HepG2 (cell line): ENCODE measurements at regions not wholly inside any gene's neighbourhood (a gene's known extent, or its start where the extent isn't known, plus 50 kb on each side); places are given as distances from the start of the nearest gene placed in this dataset.

Experiments
- ATAC-seq: fragments of 200-7000 bp; cut with Tn5 transposase; 3 replicates; pipeline ENCODE4 v1.9.1; 2020; ENCODE audit warnings: mild to moderate bottlenecking, moderate library complexity
- BruUV-seq: library from RNA; stranded (reverse); fragments of 400-500 nt; replicated peaks from 2 replicates; lab custom pipeline; 2021; lab: Mats Ljungman, UMichigan
- CTCF ChIA-PET: fragments of 300-600 bp; formaldehyde crosslinking; extraction: SDS; loops from one replicate; lab custom pipeline; 2021; ENCODE audit warnings: low total read pairs, inconsistent platforms, low intra/inter-chr PET ratio; lab: Yijun Ruan, JAX
- POLR2A ChIA-PET: fragments of 350-600 bp; sonication (Branson Sonifier 250); formaldehyde crosslinking; loops from one replicate; lab custom pipeline; 2020; ENCODE audit warnings: antibody characterized with exemption, inconsistent platforms; lab: Yijun Ruan, JAX
- DNase-seq: peaks from one replicate; pipeline ENCODE4 v3.0.0-alpha.2; 2015; ENCODE audit warnings: low spot score
- FAIRE-seq: peaks from 3 replicates; lab custom pipeline; 2011; peaks lifted over from hg19 to GRCh38; lab: Jason Lieb, UNC
- H2AFZ ChIP-seq: one replicate; pipeline ENCODE4 v1.6.1; 2011; ENCODE audit warnings: low read length, inconsistent platforms
- H3K27ac ChIP-seq: fragments of 300-600 bp; 3 replicates; pipeline ENCODE4 v1.8.0; 2011; ENCODE audit warnings: mixed run types, mild to moderate bottlenecking, mixed read lengths, low read length, inconsistent platforms; ENCODE audit not compliant: insufficient read depth; ENCODE audit errors: extremely low read length
- H3K27me3 ChIP-seq, 2 experiments: fragments of 200-600 bp in 1 of 2; 2 replicates in 1 of 2; 3 replicates in 1 of 2; pipeline versions ENCODE4 v1.6.0 to v1.8.0; 2011; ENCODE audit warnings: low read length in 2 of 2, mild to moderate bottlenecking in 2 of 2, moderate library complexity in 2 of 2, inconsistent platforms in 1 of 2; ENCODE audit not compliant: insufficient read depth in 2 of 2, control insufficient read depth in 1 of 2
- H3K36me3 ChIP-seq, 2 experiments: fragments of 200-600 bp in 1 of 2; replicated peaks in 1 of 2; 2 replicates in 1 of 2; 3 replicates in 1 of 2; pipeline versions ENCODE4 v1.5.1 to v1.8.0; 2011; ENCODE audit warnings: low read length in 2 of 2, inconsistent platforms in 1 of 2; ENCODE audit not compliant: insufficient read depth in 2 of 2, control insufficient read depth in 1 of 2
- H3K4me1 ChIP-seq: 2 replicates; pipeline ENCODE4 v1.5.1; 2012; ENCODE audit warnings: low read length, inconsistent platforms; ENCODE audit not compliant: insufficient read depth
- H3K4me2 ChIP-seq: 2 replicates; pipeline ENCODE4 v1.6.0; 2011; ENCODE audit warnings: low read depth, low read length, inconsistent platforms
- H3K4me3 ChIP-seq, 3 experiments: fragments of 200-600 bp in 1 of 3; sonication (generic), shearing (Covaris generic) in 1 of 3; replicated peaks in 1 of 3; 2 replicates each; pipeline ENCODE4 v1.5.1; 2011 to 2016; ENCODE audit warnings: low read length in 3 of 3, inconsistent platforms in 2 of 3, low read depth in 2 of 3, mild to moderate bottlenecking in 2 of 3, control low read depth in 1 of 3, mixed read lengths in 1 of 3; ENCODE audit not compliant: insufficient read depth in 1 of 3
- H3K79me2 ChIP-seq: one replicate; pipeline ENCODE4 v1.6.1; 2011; ENCODE audit warnings: low read length, inconsistent platforms; ENCODE audit not compliant: insufficient read depth
- H3K9ac ChIP-seq: 2 replicates; pipeline ENCODE4 v1.6.0; 2011; ENCODE audit warnings: mild to moderate bottlenecking, low read depth, low read length, inconsistent platforms; ENCODE audit not compliant: insufficient read depth
- H3K9me3 ChIP-seq: 2 replicates; pipeline ENCODE4 v1.5.1; 2012; ENCODE audit warnings: mild to moderate bottlenecking, low read length
- H4K20me1 ChIP-seq: 2 replicates; pipeline ENCODE4 v1.6.0; 2011; ENCODE audit warnings: inconsistent platforms, mild to moderate bottlenecking, low read length, moderate library complexity; ENCODE audit not compliant: insufficient read depth
- BRCA1 ChIP-seq: sonication (generic); formaldehyde crosslinking; IDR thresholded peaks from 2 replicates; pipeline ENCODE4 v1.4.0; 2020; ENCODE audit warnings: missing genetic modification reagents
- FOXJ3 ChIP-seq: sonication (generic); formaldehyde crosslinking; IDR thresholded peaks from 2 replicates; pipeline ENCODE4 v1.4.0; 2020; ENCODE audit warnings: missing genetic modification reagents, mild to moderate bottlenecking, borderline replicate concordance
- KAT8 ChIP-seq: IDR thresholded peaks from 2 replicates; pipeline ENCODE4 v1.6.1; 2016; ENCODE audit warnings: missing genetic modification reagents, missing compliant biosample characterization
- MAFK ChIP-seq, 2 experiments: IDR thresholded peaks in 1 of 2; conservative IDR thresholded peaks in 1 of 2; 2 replicates each; pipeline ENCODE4 v1.6.1; 2011; ENCODE audit warnings: improper control_type of control experiment in 2 of 2, low read length in 2 of 2
- MXD4 ChIP-seq: IDR thresholded peaks from 2 replicates; pipeline ENCODE4 v1.6.1; 2016; ENCODE audit warnings: mild to moderate bottlenecking, missing biosample characterization, missing genetic modification reagents
- MYPOP ChIP-seq: sonication (generic); formaldehyde crosslinking; IDR thresholded peaks from 2 replicates; pipeline ENCODE4 v1.8.1; 2023; ENCODE audit warnings: mild to moderate bottlenecking, moderate library complexity, missing genetic modification reagents
- ZC3H13 ChIP-seq: sonication (generic); formaldehyde crosslinking; IDR thresholded peaks from 2 replicates; pipeline ENCODE4 v1.8.1; 2023; ENCODE audit warnings: mild to moderate bottlenecking, missing genetic modification reagents, moderate library complexity
- WGBS: methylation state at CpG from one replicate; pipeline ENCODE4 v1.1.6; 2017; ENCODE audit warnings: low lambda C conversion rate; 5-methylcytosine and 5-hydroxymethylcytosine counted together
- in situ Hi-C: cut with HindIII; loops from 2 replicates; pipeline ENCODE4 v1.10.0; 2017; ENCODE audit warnings: low pct_unique_long_range_greater_than_20kb; ENCODE audit not compliant: extremely low pct_ligation_motif_present
- intact Hi-C: fragments of 100-400 bp; cut with micrococcal nuclease; formaldehyde crosslinking; loops from one replicate; pipeline ENCODE4 v1.10.0; 2022; ENCODE audit not compliant: unreplicated experiment

- BruUV-seq: no TSS peak
- ChIA-PET POLR2A (no interaction called here), CTCF (no interaction called here)
- in situ Hi-C loops (loop anchor here (25.0 kb wide), 1 partner anchor 699 kb away; no protein-coding TSS in a partner anchor), intact Hi-C loops (loop anchor here (10.0 kb wide), 1 partner anchor 732 kb away; no protein-coding TSS in a partner anchor)
- no peak for ATAC-seq
- Histone ChIP-seq H3K27ac (no peak overlapping the region), H3K27me3 (no peaks in the 10 kb centered on the region), H3K9ac (no peak overlapping the region), H3K79me2 (no peaks in the 10 kb centered on the region), H4K20me1 (no peaks in the 10 kb centered on the region), H3K9me3 (no peaks in the 10 kb centered on the region), H3K4me3 (no peak overlapping the region), H3K36me3 (no peaks in the 10 kb centered on the region), H3K4me1 (no peaks in the 10 kb centered on the region), H3K4me2 (no peak overlapping the region), H2AFZ (no peak overlapping the region)
- TF ChIP-seq KAT8 (CRISPR knock-in tag) (no peak), BRCA1 (CRISPR knock-in tag) (no peak), ZC3H13 (CRISPR knock-in tag) (no peak), MYPOP (CRISPR knock-in tag) (no peak), MXD4 (CRISPR knock-in tag) (no peak)
- FAIRE-seq: no peak
- no peak for DNase-seq
- WGBS: 6% methylated on average over 1 of the region's 1 CpG
Measured at GRCh38 chr3:34686541-34686940, 888.1 kb downstream of the PDCD6IP start.

- Histone ChIP-seq H3K9me3 (no peaks in the 10 kb centered on the region), H2AFZ (no peak overlapping the region), H3K4me3 (no peak overlapping the region), H3K27ac (no peak overlapping the region), H3K4me1 (no peaks in the 10 kb centered on the region), H3K9ac (no peak overlapping the region), H3K4me2 (no peak overlapping the region), H3K36me3 (no peaks in the 10 kb centered on the region), H4K20me1 (no peaks in the 10 kb centered on the region), H3K79me2 (no peaks in the 10 kb centered on the region), H3K27me3 (no peaks in the 10 kb centered on the region)
- in situ Hi-C loops: loop anchor here (25.0 kb wide), 1 partner anchor 700 kb away; no protein-coding TSS in a partner anchor
- no TSS peak for BruUV-seq
- POLR2A ChIA-PET: no interaction called here
- WGBS: 0% methylated on average over 1 of the region's 1 CpG
- DNase-seq: no peak
- CTCF ChIA-PET: no interaction called here
- TF ChIP-seq MAFK (conservative IDR thresholded peaks at IDR 0.05 in 1 of 2, IDR thresholded peaks at IDR 0.05 in 1 of 2; ENCODE audit: low read length in 2 of 2): peak in 1 of 2 experiments; percentile 41; a peak in 1 of 4 replicates
- no peak for TF ChIP-seq FOXJ3 (CRISPR knock-in tag)
- intact Hi-C loops: loop anchor here (10.0 kb wide), 1 partner anchor 733 kb away; no protein-coding TSS in a partner anchor
- no peak for ATAC-seq
- no peak for FAIRE-seq
Measured at GRCh38 chr3:34687671-34688070, 889.2 kb downstream of the PDCD6IP start.
